Memory B cell (primary cell): ENCODE measurements at regions not wholly inside any gene's neighbourhood (a gene's known extent, or its start where the extent isn't known, plus 50 kb on each side); places are given as distances from the start of the nearest gene placed in this dataset.

Experiments
- ATAC-seq: fragments of 150-1000 bp; cut with Tn5 transposase; 2 replicates; pipeline ENCODE4 v1.10.0; 2021; ENCODE audit warnings: low read depth, mild to moderate bottlenecking, moderate library complexity
- DNase-seq, 2 donors: peaks; one replicate each; pipeline ENCODE4 v3.0.0; 2022; ENCODE audit warnings: low spot score in 2 of 2
- H3K27ac Mint-ChIP-seq: one replicate; pipeline ENCODE4 v1.8.0; 2022; ENCODE audit warnings: mild to moderate bottlenecking, moderate library complexity, mixed read lengths
- H3K27me3 Mint-ChIP-seq: one replicate; pipeline ENCODE4 v1.8.0; 2022; ENCODE audit warnings: mixed read lengths
- H3K36me3 Mint-ChIP-seq: one replicate; pipeline ENCODE4 v1.8.0; 2022; ENCODE audit warnings: mild to moderate bottlenecking, mixed read lengths
- H3K4me1 Mint-ChIP-seq: one replicate; pipeline ENCODE4 v1.8.0; 2022; ENCODE audit warnings: mixed read lengths
- H3K4me3 Mint-ChIP-seq: one replicate; pipeline ENCODE4 v1.8.0; 2022; ENCODE audit warnings: mild to moderate bottlenecking, moderate library complexity, mixed read lengths
- H3K9me3 Mint-ChIP-seq: one replicate; pipeline ENCODE4 v1.8.0; 2022; ENCODE audit warnings: mixed read lengths

GRCh38 chr5:61251874-61252642 is 80.0 kb upstream of the ZSWIM6 start:
- no peak for DNase-seq
- Mint-ChIP-seq H3K9me3 (peaks cover 5% of the 10 kb centered on the region), H3K27me3 (peaks cover 11% of the 10 kb centered on the region), H3K4me1 (no peaks in the 10 kb centered on the region), H3K4me3 (no peak overlapping the region), H3K36me3 (peaks cover 5% of the 10 kb centered on the region), H3K27ac (no peak overlapping the region)
- no peak for ATAC-seq

GRCh38 chr5:61252643-61252925 is 79.5 kb upstream of the ZSWIM6 start:
- Mint-ChIP-seq H3K27ac (no peak overlapping the region), H3K4me3 (no peak overlapping the region), H3K27me3 (peaks cover 11% of the 10 kb centered on the region), H3K9me3 (peaks cover 5% of the 10 kb centered on the region), H3K36me3 (peaks cover 5% of the 10 kb centered on the region), H3K4me1 (no peaks in the 10 kb centered on the region)
- ATAC-seq = no peak
- no peak for DNase-seq

- no peak for ATAC-seq
- H3K27me3 Mint-ChIP-seq = peaks cover 11% of the 10 kb centered on the region
- no peak for DNase-seq
- peaks cover 5% of the 10 kb centered on the region for H3K9me3 Mint-ChIP-seq
- H3K36me3 Mint-ChIP-seq = peaks cover 5% of the 10 kb centered on the region
- no peak overlapping the region for H3K27ac Mint-ChIP-seq
- H3K4me3 Mint-ChIP-seq = no peak overlapping the region
- no peaks in the 10 kb centered on the region for H3K4me1 Mint-ChIP-seq
Measured at GRCh38 chr5:61253547-61253946, 78.5 kb upstream of the ZSWIM6 start.

- Mint-ChIP-seq H3K27me3 (peaks cover 11% of the 10 kb centered on the region), H3K27ac (no peak overlapping the region), H3K4me3 (no peak overlapping the region), H3K9me3 (peaks cover 1% of the 10 kb centered on the region), H3K36me3 (peaks cover 2% of the 10 kb centered on the region), H3K4me1 (no peaks in the 10 kb centered on the region)
- DNase-seq (no peak), ATAC-seq (no peak)
Measured at GRCh38 chr5:61254969-61255555, 77.0 kb upstream of the ZSWIM6 start.

GRCh38 chr5:61256474-61256873 is 75.6 kb upstream of the ZSWIM6 start:
- no peak overlapping the region for H3K27ac Mint-ChIP-seq
- ATAC-seq (no peak), DNase-seq (no peak)
- no peaks in the 10 kb centered on the region for H3K4me1 Mint-ChIP-seq
- no peak overlapping the region for H3K4me3 Mint-ChIP-seq
- H3K9me3 Mint-ChIP-seq = no peaks in the 10 kb centered on the region
- H3K36me3 Mint-ChIP-seq = no peaks in the 10 kb centered on the region
- H3K27me3 Mint-ChIP-seq = peaks cover 11% of the 10 kb centered on the region

GRCh38 chr5:61257421-61257820 is 74.6 kb upstream of the ZSWIM6 start:
- ATAC-seq = no peak
- H3K9me3 Mint-ChIP-seq = no peaks in the 10 kb centered on the region
- H3K27ac Mint-ChIP-seq = no peak overlapping the region
- no peaks in the 10 kb centered on the region for H3K4me1 Mint-ChIP-seq
- H3K4me3 Mint-ChIP-seq = no peak overlapping the region
- peaks cover 12% of the 10 kb centered on the region for H3K27me3 Mint-ChIP-seq
- no peaks in the 10 kb centered on the region for H3K36me3 Mint-ChIP-seq
- DNase-seq = no peak

GRCh38 chr5:61261136-61261535 is 70.9 kb upstream of the ZSWIM6 start:
- Mint-ChIP-seq H3K27ac (no peak overlapping the region), H3K9me3 (no peaks in the 10 kb centered on the region), H3K36me3 (no peaks in the 10 kb centered on the region)

GRCh38 chr5:61262080-61262479 is 70.0 kb upstream of the ZSWIM6 start:
- Mint-ChIP-seq H3K27me3 (peaks cover 7% of the 10 kb centered on the region), H3K4me3 (no peak overlapping the region), H3K4me1 (no peaks in the 10 kb centered on the region), H3K36me3 (no peaks in the 10 kb centered on the region), H3K27ac (no peak overlapping the region), H3K9me3 (no peaks in the 10 kb centered on the region)
- DNase-seq = no peak
- ATAC-seq = no peak

More at GRCh38 chr5:61261136-61261535, 70.9 kb upstream of the ZSWIM6 start:
- no peak for ATAC-seq
- Mint-ChIP-seq H3K27me3 (peaks cover 8% of the 10 kb centered on the region), H3K4me1 (no peaks in the 10 kb centered on the region), H3K4me3 (no peak overlapping the region)
- DNase-seq = no peak

- Mint-ChIP-seq H3K36me3 (no peaks in the 10 kb centered on the region), H3K27ac (no peak overlapping the region), H3K4me1 (no peaks in the 10 kb centered on the region), H3K4me3 (no peak overlapping the region), H3K27me3 (peaks cover 8% of the 10 kb centered on the region), H3K9me3 (no peaks in the 10 kb centered on the region)
- no peak for DNase-seq
- ATAC-seq = no peak
Measured at GRCh38 chr5:61263072-61263471, 69.0 kb upstream of the ZSWIM6 start.

- Mint-ChIP-seq H3K27me3 (peaks cover 8% of the 10 kb centered on the region), H3K9me3 (no peaks in the 10 kb centered on the region), H3K4me1 (no peaks in the 10 kb centered on the region), H3K27ac (no peak overlapping the region), H3K36me3 (no peaks in the 10 kb centered on the region), H3K4me3 (no peak overlapping the region)
- no peak for DNase-seq
- ATAC-seq = no peak
Measured at GRCh38 chr5:61263561-61264272, 68.3 kb upstream of the ZSWIM6 start.

- ATAC-seq (no peak), DNase-seq (no peak)
- Mint-ChIP-seq H3K4me3 (no peak overlapping the region), H3K9me3 (no peaks in the 10 kb centered on the region), H3K4me1 (peaks cover 3% of the 10 kb centered on the region), H3K36me3 (no peaks in the 10 kb centered on the region), H3K27ac (no peak overlapping the region), H3K27me3 (peaks cover 9% of the 10 kb centered on the region)
Measured at GRCh38 chr5:61264273-61264661, 67.8 kb upstream of the ZSWIM6 start.

GRCh38 chr5:61267116-61267515 is 64.9 kb upstream of the ZSWIM6 start:
- no peak for ATAC-seq
- no peak overlapping the region for H3K4me3 Mint-ChIP-seq
- H3K4me1 Mint-ChIP-seq = peaks cover 3% of the 10 kb centered on the region
- no peaks in the 10 kb centered on the region for H3K36me3 Mint-ChIP-seq
- H3K27ac Mint-ChIP-seq = no peak overlapping the region
- peaks cover 8% of the 10 kb centered on the region for H3K27me3 Mint-ChIP-seq
- no peaks in the 10 kb centered on the region for H3K9me3 Mint-ChIP-seq
- DNase-seq = no peak

GRCh38 chr5:61268871-61269270 is 63.2 kb upstream of the ZSWIM6 start:
- H3K27me3 Mint-ChIP-seq = peaks cover 8% of the 10 kb centered on the region
- ATAC-seq (no peak), DNase-seq (no peak)
- peak overlapping the region; percentile 11 for H3K27ac Mint-ChIP-seq
- no peaks in the 10 kb centered on the region for H3K36me3 Mint-ChIP-seq
- peaks cover 3% of the 10 kb centered on the region for H3K4me1 Mint-ChIP-seq
- H3K9me3 Mint-ChIP-seq = no peaks in the 10 kb centered on the region
- peak overlapping the region; percentile 4 for H3K4me3 Mint-ChIP-seq

- H3K4me1 Mint-ChIP-seq = peaks cover 3% of the 10 kb centered on the region
- no peak overlapping the region for H3K4me3 Mint-ChIP-seq
- no peaks in the 10 kb centered on the region for H3K9me3 Mint-ChIP-seq
- DNase-seq = no peak
- no peaks in the 10 kb centered on the region for H3K36me3 Mint-ChIP-seq
- H3K27me3 Mint-ChIP-seq = peaks cover 5% of the 10 kb centered on the region
- no peak overlapping the region for H3K27ac Mint-ChIP-seq
- no peak for ATAC-seq
Measured at GRCh38 chr5:61270510-61271165, 61.4 kb upstream of the ZSWIM6 start.
